GM12872 (cell line): ENCODE measurements at regions not wholly inside any gene's neighbourhood (a gene's known extent, or its start where the extent isn't known, plus 50 kb on each side); places are given as distances from the start of the nearest gene placed in this dataset.

Experiments used
- CTCF ChIP-seq: IDR thresholded peaks from 3 replicates; pipeline ENCODE4 v1.5.1; 2011; ENCODE audit warnings: low read depth, mild to moderate bottlenecking, low read length, moderate library complexity; ENCODE audit not compliant: insufficient read depth

GRCh38 chr2:57461624-57462023 is 585.0 kb upstream of the VRK2 start:
- no peak for TF ChIP-seq CTCF

GRCh38 chr2:57465067-57465466 is 581.5 kb upstream of the VRK2 start:
- no peak for TF ChIP-seq CTCF

- TF ChIP-seq CTCF, result no peak
Observed at GRCh38 chr2:57465967-57466366, 580.6 kb upstream of the VRK2 start.

GRCh38 chr2:57475391-57475790 is 571.2 kb upstream of the VRK2 start:
- no peak for TF ChIP-seq CTCF

- no peak for TF ChIP-seq CTCF
Observed at GRCh38 chr2:57479981-57480380, 566.6 kb upstream of the VRK2 start.

GRCh38 chr2:57488061-57488460 is 558.5 kb upstream of the VRK2 start:
- TF ChIP-seq CTCF, result no peak

- no peak for TF ChIP-seq CTCF
Observed at GRCh38 chr2:57490741-57491140, 555.9 kb upstream of the VRK2 start.

- TF ChIP-seq CTCF, result no peak
Observed at GRCh38 chr2:57491213-57491612, 555.4 kb upstream of the VRK2 start.
